ENCODE measurements at regions not wholly inside any gene's neighbourhood (a gene's known extent, or its start where the extent isn't known, plus 50 kb on each side); places are given as distances from the start of the nearest gene placed in this dataset.

DNA sequence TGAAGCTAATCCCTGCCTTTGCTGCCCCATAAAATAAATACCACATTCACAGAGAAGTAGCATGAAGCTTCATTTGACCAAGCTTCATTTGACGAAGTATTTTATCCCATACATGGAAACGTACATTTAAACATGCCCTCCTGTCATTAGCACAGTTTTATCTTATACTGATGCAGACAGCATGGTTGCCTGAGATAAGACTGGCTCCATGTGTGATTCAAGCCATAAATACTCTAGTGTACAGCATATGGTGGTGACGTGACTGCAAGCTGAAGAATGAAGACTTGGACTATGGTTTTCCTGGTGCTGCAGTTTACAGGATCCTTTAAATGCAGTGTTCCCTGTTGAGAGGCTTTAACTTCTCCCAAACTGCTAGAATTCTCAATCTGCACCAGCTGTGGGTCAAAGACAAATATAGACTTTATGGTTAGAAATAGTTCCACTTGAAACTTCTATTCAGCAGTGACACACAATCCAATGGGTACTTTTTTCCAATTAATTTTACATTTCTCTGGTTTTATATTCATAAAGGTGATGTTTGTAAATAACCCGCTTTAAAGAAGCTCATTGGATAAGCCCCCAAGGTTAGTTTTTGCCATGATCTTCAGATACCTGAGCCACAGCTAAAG lies 64.9 kb downstream of the CYB561 start:
- H3K27me3 ChIP-seq, result no peaks in the 10 kb centered on the region
- no peaks in the 10 kb centered on the region for H3K9me3 ChIP-seq
- 85 to 87% methylated on average over 4 of the region's 4 CpGs for WGBS, 2 donors
- H3K27ac ChIP-seq, result no peak overlapping the region
- TF ChIP-seq CTCF (IDR thresholded peaks at IDR 0.05) (no peak), EP300 (IDR thresholded peaks at IDR 0.05) (no peak), POLR2AphosphoS5 (IDR thresholded peaks at IDR 0.05) (no peak), POLR2A (IDR thresholded peaks at IDR 0.05) (no peak)
- no peaks in the 10 kb centered on the region for H3K4me1 ChIP-seq
- no peak for DNase-seq
- intact Hi-C loops (cut with DNase I), result no loop called here
- H3K36me3 ChIP-seq, result peaks cover 0 to 17% (median 0%) of the 10 kb centered on the region in 4 donors
- no peak overlapping the region for H3K4me3 ChIP-seq

GRCh38 chr17:63382136-63382535 lies 64.0 kb downstream of the CYB561 start:
- H3K4me3 ChIP-seq, result no peak overlapping the region
- no peaks in the 10 kb centered on the region for H3K27me3 ChIP-seq
- H3K4me1 ChIP-seq, result no peaks in the 10 kb centered on the region
- intact Hi-C loops (cut with DNase I), result no loop called here
- H3K36me3 ChIP-seq, result peaks cover 0 to 17% (median 0%) of the 10 kb centered on the region in 4 donors
- DNase-seq, result no peak
- 91 to 97% methylated on average over 2 of the region's 2 CpGs for WGBS, 2 donors
- TF ChIP-seq CTCF (IDR thresholded peaks at IDR 0.05) (no peak), POLR2A (IDR thresholded peaks at IDR 0.05) (no peak), POLR2AphosphoS5 (IDR thresholded peaks at IDR 0.05) (no peak), EP300 (IDR thresholded peaks at IDR 0.05) (no peak)
- no peak overlapping the region for H3K27ac ChIP-seq
- H3K9me3 ChIP-seq, result no peaks in the 10 kb centered on the region
